SK-N-SH (cell line): ENCODE measurements at regions not wholly inside any gene's neighbourhood (a gene's known extent, or its start where the extent isn't known, plus 50 kb on each side); places are given as distances from the start of the nearest gene placed in this dataset.

ENCODE experiments used
- EP300 ChIP-seq, 2 experiments: IDR thresholded peaks; 2 replicates each; pipeline versions ENCODE4 v1.4.0 to v1.6.1; 2012; ENCODE audit warnings: borderline replicate concordance in 1 of 2, low read depth in 1 of 2, low read length in 1 of 2
- EZH2phosphoT487 ChIP-seq: fragments of 200-600 bp; sonication (generic); IDR thresholded peaks from 2 replicates; pipeline ENCODE4 v1.6.1; 2017; ENCODE audit warnings: low read depth, mixed run types, mild to moderate bottlenecking, antibody characterized with exemption, moderate library complexity, borderline replicate concordance
- MEF2A ChIP-seq: IDR thresholded peaks from 2 replicates; pipeline ENCODE4 v1.4.0; 2012; ENCODE audit warnings: low read depth, borderline replicate concordance
- MXI1 ChIP-seq: IDR thresholded peaks from 2 replicates; pipeline ENCODE4 v1.6.1; 2012; ENCODE audit warnings: mild to moderate bottlenecking, low read depth, low read length, improper control_type of control experiment
- POLR2AphosphoS5 ChIP-seq: IDR thresholded peaks from 2 replicates; pipeline ENCODE4 v1.6.1; 2012; ENCODE audit warnings: low read depth, low read length
- RFX5 ChIP-seq: IDR thresholded peaks from 2 replicates; pipeline ENCODE4 v1.6.1; 2012; ENCODE audit warnings: mild to moderate bottlenecking, improper control_type of control experiment, low read length
- SIN3A ChIP-seq: IDR thresholded peaks from 2 replicates; pipeline ENCODE4 v1.6.1; 2012; ENCODE audit warnings: low read depth, mild to moderate bottlenecking, low read length, moderate library complexity, borderline replicate concordance
- SMC3 ChIP-seq: IDR thresholded peaks from 2 replicates; pipeline ENCODE4 v1.6.1; 2012; ENCODE audit warnings: low read depth, low read length, improper control_type of control experiment
- YY1 ChIP-seq: IDR thresholded peaks from 2 replicates; pipeline ENCODE4 v1.4.0; 2012; ENCODE audit warnings: low read depth, mild to moderate bottlenecking
- TF ChIP-seq, protein P1 (sequence below): fragments of 200-600 bp; sonication (generic); IDR thresholded peaks from 2 replicates; pipeline ENCODE4 v1.6.1; 2017; ENCODE audit warnings: antibody characterized with exemption, mild to moderate bottlenecking, moderate library complexity
- TF ChIP-seq, protein P2 (sequence below): IDR thresholded peaks from 2 replicates; pipeline ENCODE4 v1.6.1; 2012; ENCODE audit warnings: mild to moderate bottlenecking, low read depth, low read length, moderate library complexity
- TF ChIP-seq, protein P3 (sequence below): IDR thresholded peaks from 2 replicates; pipeline ENCODE4 v1.4.0; 2012; ENCODE audit warnings: low read depth, borderline replicate concordance

DNA sequence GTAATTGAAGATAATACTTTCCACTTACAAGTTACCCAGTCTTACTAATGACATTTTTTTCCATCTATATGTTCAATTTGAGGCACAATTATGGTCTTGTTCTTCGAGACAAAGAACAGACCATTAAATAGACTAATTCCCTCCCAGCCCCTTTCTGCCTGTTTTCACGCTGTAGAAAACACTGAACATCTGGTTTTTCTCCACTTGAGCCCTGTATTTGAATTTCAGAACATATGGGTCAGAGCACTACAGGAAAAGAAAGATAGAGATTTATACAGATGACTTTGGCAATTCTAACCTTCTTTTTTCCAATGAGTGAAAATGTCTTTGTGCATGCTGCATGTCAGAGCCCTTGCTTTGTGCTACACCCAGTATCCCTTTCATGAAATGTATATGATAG is 506.9 kb downstream of the LRRC70 start:
- no peak for TF ChIP-seq EP300 (IDR thresholded peaks at IDR 0.05; ENCODE audit: borderline replicate concordance in 1 of 2, low read depth in 1 of 2, low read length in 1 of 2)
- TF ChIP-seq SMC3, result no peak
- TF ChIP-seq, protein P1, sequence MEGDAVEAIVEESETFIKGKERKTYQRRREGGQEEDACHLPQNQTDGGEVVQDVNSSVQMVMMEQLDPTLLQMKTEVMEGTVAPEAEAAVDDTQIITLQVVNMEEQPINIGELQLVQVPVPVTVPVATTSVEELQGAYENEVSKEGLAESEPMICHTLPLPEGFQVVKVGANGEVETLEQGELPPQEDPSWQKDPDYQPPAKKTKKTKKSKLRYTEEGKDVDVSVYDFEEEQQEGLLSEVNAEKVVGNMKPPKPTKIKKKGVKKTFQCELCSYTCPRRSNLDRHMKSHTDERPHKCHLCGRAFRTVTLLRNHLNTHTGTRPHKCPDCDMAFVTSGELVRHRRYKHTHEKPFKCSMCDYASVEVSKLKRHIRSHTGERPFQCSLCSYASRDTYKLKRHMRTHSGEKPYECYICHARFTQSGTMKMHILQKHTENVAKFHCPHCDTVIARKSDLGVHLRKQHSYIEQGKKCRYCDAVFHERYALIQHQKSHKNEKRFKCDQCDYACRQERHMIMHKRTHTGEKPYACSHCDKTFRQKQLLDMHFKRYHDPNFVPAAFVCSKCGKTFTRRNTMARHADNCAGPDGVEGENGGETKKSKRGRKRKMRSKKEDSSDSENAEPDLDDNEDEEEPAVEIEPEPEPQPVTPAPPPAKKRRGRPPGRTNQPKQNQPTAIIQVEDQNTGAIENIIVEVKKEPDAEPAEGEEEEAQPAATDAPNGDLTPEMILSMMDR, result no peak
- TF ChIP-seq MXI1, result no peak
- TF ChIP-seq RFX5, result no peak
- no peak for TF ChIP-seq EZH2phosphoT487
- no peak for TF ChIP-seq SIN3A
- TF ChIP-seq MEF2A, result no peak
- TF ChIP-seq POLR2AphosphoS5, result no peak
- TF ChIP-seq YY1, result no peak
- TF ChIP-seq, protein P2, sequence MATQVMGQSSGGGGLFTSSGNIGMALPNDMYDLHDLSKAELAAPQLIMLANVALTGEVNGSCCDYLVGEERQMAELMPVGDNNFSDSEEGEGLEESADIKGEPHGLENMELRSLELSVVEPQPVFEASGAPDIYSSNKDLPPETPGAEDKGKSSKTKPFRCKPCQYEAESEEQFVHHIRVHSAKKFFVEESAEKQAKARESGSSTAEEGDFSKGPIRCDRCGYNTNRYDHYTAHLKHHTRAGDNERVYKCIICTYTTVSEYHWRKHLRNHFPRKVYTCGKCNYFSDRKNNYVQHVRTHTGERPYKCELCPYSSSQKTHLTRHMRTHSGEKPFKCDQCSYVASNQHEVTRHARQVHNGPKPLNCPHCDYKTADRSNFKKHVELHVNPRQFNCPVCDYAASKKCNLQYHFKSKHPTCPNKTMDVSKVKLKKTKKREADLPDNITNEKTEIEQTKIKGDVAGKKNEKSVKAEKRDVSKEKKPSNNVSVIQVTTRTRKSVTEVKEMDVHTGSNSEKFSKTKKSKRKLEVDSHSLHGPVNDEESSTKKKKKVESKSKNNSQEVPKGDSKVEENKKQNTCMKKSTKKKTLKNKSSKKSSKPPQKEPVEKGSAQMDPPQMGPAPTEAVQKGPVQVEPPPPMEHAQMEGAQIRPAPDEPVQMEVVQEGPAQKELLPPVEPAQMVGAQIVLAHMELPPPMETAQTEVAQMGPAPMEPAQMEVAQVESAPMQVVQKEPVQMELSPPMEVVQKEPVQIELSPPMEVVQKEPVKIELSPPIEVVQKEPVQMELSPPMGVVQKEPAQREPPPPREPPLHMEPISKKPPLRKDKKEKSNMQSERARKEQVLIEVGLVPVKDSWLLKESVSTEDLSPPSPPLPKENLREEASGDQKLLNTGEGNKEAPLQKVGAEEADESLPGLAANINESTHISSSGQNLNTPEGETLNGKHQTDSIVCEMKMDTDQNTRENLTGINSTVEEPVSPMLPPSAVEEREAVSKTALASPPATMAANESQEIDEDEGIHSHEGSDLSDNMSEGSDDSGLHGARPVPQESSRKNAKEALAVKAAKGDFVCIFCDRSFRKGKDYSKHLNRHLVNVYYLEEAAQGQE, result no peak
- TF ChIP-seq, protein P3, sequence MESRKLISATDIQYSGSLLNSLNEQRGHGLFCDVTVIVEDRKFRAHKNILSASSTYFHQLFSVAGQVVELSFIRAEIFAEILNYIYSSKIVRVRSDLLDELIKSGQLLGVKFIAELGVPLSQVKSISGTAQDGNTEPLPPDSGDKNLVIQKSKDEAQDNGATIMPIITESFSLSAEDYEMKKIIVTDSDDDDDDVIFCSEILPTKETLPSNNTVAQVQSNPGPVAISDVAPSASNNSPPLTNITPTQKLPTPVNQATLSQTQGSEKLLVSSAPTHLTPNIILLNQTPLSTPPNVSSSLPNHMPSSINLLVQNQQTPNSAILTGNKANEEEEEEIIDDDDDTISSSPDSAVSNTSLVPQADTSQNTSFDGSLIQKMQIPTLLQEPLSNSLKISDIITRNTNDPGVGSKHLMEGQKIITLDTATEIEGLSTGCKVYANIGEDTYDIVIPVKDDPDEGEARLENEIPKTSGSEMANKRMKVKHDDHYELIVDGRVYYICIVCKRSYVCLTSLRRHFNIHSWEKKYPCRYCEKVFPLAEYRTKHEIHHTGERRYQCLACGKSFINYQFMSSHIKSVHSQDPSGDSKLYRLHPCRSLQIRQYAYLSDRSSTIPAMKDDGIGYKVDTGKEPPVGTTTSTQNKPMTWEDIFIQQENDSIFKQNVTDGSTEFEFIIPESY, result no peak
